ENCODE measurements at regions not wholly inside any gene's neighbourhood (a gene's known extent, or its start where the extent isn't known, plus 50 kb on each side); places are given as distances from the start of the nearest gene placed in this dataset.

GRCh38 chr6:81145506-81145905 is 607.0 kb downstream of the TENT5A start:
- TF ChIP-seq, protein P1, sequence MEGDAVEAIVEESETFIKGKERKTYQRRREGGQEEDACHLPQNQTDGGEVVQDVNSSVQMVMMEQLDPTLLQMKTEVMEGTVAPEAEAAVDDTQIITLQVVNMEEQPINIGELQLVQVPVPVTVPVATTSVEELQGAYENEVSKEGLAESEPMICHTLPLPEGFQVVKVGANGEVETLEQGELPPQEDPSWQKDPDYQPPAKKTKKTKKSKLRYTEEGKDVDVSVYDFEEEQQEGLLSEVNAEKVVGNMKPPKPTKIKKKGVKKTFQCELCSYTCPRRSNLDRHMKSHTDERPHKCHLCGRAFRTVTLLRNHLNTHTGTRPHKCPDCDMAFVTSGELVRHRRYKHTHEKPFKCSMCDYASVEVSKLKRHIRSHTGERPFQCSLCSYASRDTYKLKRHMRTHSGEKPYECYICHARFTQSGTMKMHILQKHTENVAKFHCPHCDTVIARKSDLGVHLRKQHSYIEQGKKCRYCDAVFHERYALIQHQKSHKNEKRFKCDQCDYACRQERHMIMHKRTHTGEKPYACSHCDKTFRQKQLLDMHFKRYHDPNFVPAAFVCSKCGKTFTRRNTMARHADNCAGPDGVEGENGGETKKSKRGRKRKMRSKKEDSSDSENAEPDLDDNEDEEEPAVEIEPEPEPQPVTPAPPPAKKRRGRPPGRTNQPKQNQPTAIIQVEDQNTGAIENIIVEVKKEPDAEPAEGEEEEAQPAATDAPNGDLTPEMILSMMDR (conservative IDR thresholded peaks at IDR 0.05; ENCODE audit: low read depth in 2 of 2): no peak
- no peak for TF ChIP-seq JUNB (IDR thresholded peaks at IDR 0.05; ENCODE audit: unreplicated experiment)
- TF ChIP-seq, protein P2, sequence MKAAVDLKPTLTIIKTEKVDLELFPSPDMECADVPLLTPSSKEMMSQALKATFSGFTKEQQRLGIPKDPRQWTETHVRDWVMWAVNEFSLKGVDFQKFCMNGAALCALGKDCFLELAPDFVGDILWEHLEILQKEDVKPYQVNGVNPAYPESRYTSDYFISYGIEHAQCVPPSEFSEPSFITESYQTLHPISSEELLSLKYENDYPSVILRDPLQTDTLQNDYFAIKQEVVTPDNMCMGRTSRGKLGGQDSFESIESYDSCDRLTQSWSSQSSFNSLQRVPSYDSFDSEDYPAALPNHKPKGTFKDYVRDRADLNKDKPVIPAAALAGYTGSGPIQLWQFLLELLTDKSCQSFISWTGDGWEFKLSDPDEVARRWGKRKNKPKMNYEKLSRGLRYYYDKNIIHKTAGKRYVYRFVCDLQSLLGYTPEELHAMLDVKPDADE (IDR thresholded peaks at IDR 0.05): no peak
- TF ChIP-seq REST (IDR thresholded peaks at IDR 0.05; ENCODE audit: unreplicated experiment): no peak
- no peak for TF ChIP-seq ZNF114 (CRISPR knock-in tag; IDR thresholded peaks at IDR 0.05)
- TF ChIP-seq EZH2 (IDR thresholded peaks at IDR 0.05; ENCODE audit: low read depth, unreplicated experiment): no peak
- no peak for TF ChIP-seq STAT1 (IDR thresholded peaks at IDR 0.05; ENCODE audit: unreplicated experiment)
- TF ChIP-seq NANOG (IDR thresholded peaks at IDR 0.05; ENCODE audit: borderline replicate concordance): no peak
- no peaks in the 10 kb centered on the region for H3K36me3 ChIP-seq (ENCODE audit: insufficient read depth)
- ATAC-seq (no peak), DNase-seq (ENCODE audit: low spot score) (no peak)
- no peaks in the 10 kb centered on the region for H3K79me2 ChIP-seq (replicated peaks; ENCODE audit: insufficient read depth)
- no peaks in the 10 kb centered on the region for H4K20me1 ChIP-seq (replicated peaks; ENCODE audit: insufficient read depth)
- no peaks in the 10 kb centered on the region for H3K9me2 ChIP-seq (ENCODE audit: insufficient read depth)
- no peak overlapping the region for H3K27ac ChIP-seq (ENCODE audit: low read depth)
- Mint-ChIP-seq H3K27ac (no peak overlapping the region), H3K4me1 (no peaks in the 10 kb centered on the region), H3K9me3 (peaks cover 6% of the 10 kb centered on the region; the same call in 1 of the 3 replicates), H3K4me3 (no peak overlapping the region), H3K27me3 (ENCODE audit: insufficient read depth, low read depth, poor library complexity) (no peaks in the 10 kb centered on the region), H3K36me3 (ENCODE audit: low read depth) (no peaks in the 10 kb centered on the region; the same call in 2 of the 3 replicates)
- no peaks in the 10 kb centered on the region for H3K4me1 ChIP-seq (ENCODE audit: insufficient read depth)
- H3K27me3 ChIP-seq (ENCODE audit: insufficient read depth): no peaks in the 10 kb centered on the region
- H3K4me3 ChIP-seq: no peak overlapping the region
- H2AFZ ChIP-seq: no peak overlapping the region
- no peak overlapping the region for H3K4me2 ChIP-seq
- H3F3A ChIP-seq (replicated peaks; ENCODE audit: low read depth): no peaks in the 10 kb centered on the region

DNA sequence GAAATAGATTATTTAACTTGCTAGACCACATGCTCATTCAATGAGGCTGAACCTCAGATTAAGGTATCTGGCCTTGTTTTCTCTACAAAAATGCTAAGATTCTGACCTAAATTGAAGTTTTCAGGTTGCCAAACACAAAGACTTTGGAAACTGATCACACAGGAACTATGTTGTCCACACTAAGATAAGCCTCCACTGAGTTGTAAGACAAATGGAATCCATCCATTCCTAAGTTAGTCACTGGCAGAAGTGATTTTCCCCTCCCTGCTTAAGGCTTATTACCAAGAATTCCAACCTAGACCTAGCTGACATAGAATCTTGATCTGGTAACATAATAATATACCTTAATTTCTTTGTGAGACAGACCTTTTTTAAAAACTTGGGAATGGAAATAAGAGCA is 608.1 kb downstream of the TENT5A start:
- Histone ChIP-seq H3K4me2 (no peak overlapping the region), H3K9me2 (ENCODE audit: insufficient read depth) (no peaks in the 10 kb centered on the region), H4K20me1 (replicated peaks; ENCODE audit: insufficient read depth) (no peaks in the 10 kb centered on the region), H3F3A (replicated peaks; ENCODE audit: low read depth) (no peaks in the 10 kb centered on the region), H3K27ac (ENCODE audit: low read depth) (no peak overlapping the region), H2AFZ (no peak overlapping the region), H3K4me1 (ENCODE audit: insufficient read depth) (no peaks in the 10 kb centered on the region), H3K4me3 (no peak overlapping the region), H3K36me3 (ENCODE audit: insufficient read depth) (no peaks in the 10 kb centered on the region), H3K79me2 (replicated peaks; ENCODE audit: insufficient read depth) (no peaks in the 10 kb centered on the region), H3K27me3 (ENCODE audit: insufficient read depth) (no peaks in the 10 kb centered on the region)
- H3K27me3 Mint-ChIP-seq (ENCODE audit: insufficient read depth, low read depth, poor library complexity): no peaks in the 10 kb centered on the region
- peaks cover 6% of the 10 kb centered on the region; the same call in 1 of the 3 replicates for H3K9me3 Mint-ChIP-seq
- no peak for DNase-seq (ENCODE audit: low spot score)
- H3K4me1 Mint-ChIP-seq: no peaks in the 10 kb centered on the region
- TF ChIP-seq ZNF331 (CRISPR knock-in tag; IDR thresholded peaks at IDR 0.05; ENCODE audit: low read depth): no peak
- TF ChIP-seq REST (IDR thresholded peaks at IDR 0.05; ENCODE audit: unreplicated experiment): no peak
- TF ChIP-seq CREB1 (CRISPR knock-in tag; IDR thresholded peaks at IDR 0.05; ENCODE audit: low read depth): no peak
- no peak for TF ChIP-seq JUNB (IDR thresholded peaks at IDR 0.05; ENCODE audit: unreplicated experiment)
- no peak for TF ChIP-seq POLR2AphosphoS5 (IDR thresholded peaks at IDR 0.05; ENCODE audit: low read depth)
- H3K27ac Mint-ChIP-seq: no peak overlapping the region
- H3K4me3 Mint-ChIP-seq: no peak overlapping the region
- H3K36me3 Mint-ChIP-seq (ENCODE audit: low read depth): no peaks in the 10 kb centered on the region; the same call in 2 of the 3 replicates
- ATAC-seq: no peak

Measured in GM23338 (cell line).